Midbrain (tissue), 1 donor: ENCODE measurements at regions not wholly inside any gene's neighbourhood (a gene's known extent, or its start where the extent isn't known, plus 50 kb on each side); places are given as distances from the start of the nearest gene placed in this dataset.

Experiments
- DNase-seq: peaks from one replicate; lab custom pipeline; 2025; lab: John Stamatoyannopoulos, UW

GRCh38 chr20:48300529-48300928 is 515.2 kb upstream of the SULF2 start:
- DNase-seq: no peak

GRCh38 chr20:48298851-48299484 is 513.7 kb upstream of the SULF2 start:
- DNase-seq: peak; percentile 23

- no peak for DNase-seq
These were observed 513.2 kb upstream of the SULF2 start for GRCh38 chr20:48298433-48298832.

- peak; percentile 13 for DNase-seq
These were observed 510.7 kb upstream of the SULF2 start for GRCh38 chr20:48295966-48296421.

GRCh38 chr20:48295445-48295903 is 510.2 kb upstream of the SULF2 start:
- DNase-seq: no peak

- DNase-seq: no peak
These were observed 509.7 kb upstream of the SULF2 start for GRCh38 chr20:48294942-48295341.

GRCh38 chr20:48294196-48294595 is 508.9 kb upstream of the SULF2 start:
- DNase-seq: no peak

- DNase-seq: no peak
These were observed 508.4 kb upstream of the SULF2 start for GRCh38 chr20:48293671-48294070.

GRCh38 chr20:48292806-48293205 is 507.5 kb upstream of the SULF2 start:
- DNase-seq: no peak

- DNase-seq: no peak
These were observed 506.6 kb upstream of the SULF2 start for GRCh38 chr20:48291896-48292295.

- no peak for DNase-seq
These were observed 503.7 kb upstream of the SULF2 start for GRCh38 chr20:48288930-48289507.

- DNase-seq: no peak
These were observed 502.4 kb upstream of the SULF2 start for GRCh38 chr20:48287552-48288170.

GRCh38 chr20:48287021-48287494 is 501.8 kb upstream of the SULF2 start:
- DNase-seq: peak; percentile 13

- DNase-seq: no peak
These were observed 501.3 kb upstream of the SULF2 start for GRCh38 chr20:48286601-48287000.

GRCh38 chr20:48285656-48286055 is 500.4 kb upstream of the SULF2 start:
- no peak for DNase-seq

GRCh38 chr20:48284837-48285236 is 499.6 kb upstream of the SULF2 start:
- DNase-seq: no peak

GRCh38 chr20:48284315-48284714 is 499.0 kb upstream of the SULF2 start:
- no peak for DNase-seq

GRCh38 chr20:48283470-48284110 is 498.3 kb upstream of the SULF2 start:
- DNase-seq: peak; percentile 86

- no peak for DNase-seq
These were observed 497.4 kb upstream of the SULF2 start for GRCh38 chr20:48282591-48283228.

- DNase-seq: no peak
These were observed 496.2 kb upstream of the SULF2 start for GRCh38 chr20:48281501-48281900.

GRCh38 chr20:48278961-48279481 is 493.7 kb upstream of the SULF2 start:
- no peak for DNase-seq

GRCh38 chr20:48277266-48277665 is 492.0 kb upstream of the SULF2 start:
- DNase-seq: no peak
